ENCODE measurements at regions not wholly inside any gene's neighbourhood (a gene's known extent, or its start where the extent isn't known, plus 50 kb on each side); places are given as distances from the start of the nearest gene placed in this dataset.
A peak's percentile ranks its signal among the peaks of the same experiment; 100 is the strongest.
"Not testable (repeated sequence)": the region's sequence is repeated elsewhere in the genome, so short reads cannot be mapped to it uniquely, and the experiment has no call there.

DNA sequence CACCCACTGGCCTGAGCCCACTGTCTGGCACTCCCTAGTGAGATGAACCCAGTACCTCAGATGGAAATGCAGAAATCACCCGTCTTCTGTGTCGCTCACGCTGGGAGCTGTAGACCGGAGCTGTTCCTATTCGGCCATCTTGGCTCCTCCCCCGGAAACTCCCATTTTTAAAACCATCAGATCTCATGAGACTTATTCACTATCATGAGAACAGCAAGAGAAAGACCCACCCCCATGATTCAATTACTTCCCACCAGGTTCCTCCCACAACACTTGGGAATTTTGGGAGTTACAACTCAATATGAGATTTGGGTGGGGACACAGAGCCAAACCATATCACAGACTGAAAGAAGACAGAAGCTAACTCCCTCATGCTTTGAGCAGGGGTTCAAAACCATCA lies 134.5 kb downstream of the SLC39A8 start:
- not testable (repeated sequence) for DNase-seq

DNA sequence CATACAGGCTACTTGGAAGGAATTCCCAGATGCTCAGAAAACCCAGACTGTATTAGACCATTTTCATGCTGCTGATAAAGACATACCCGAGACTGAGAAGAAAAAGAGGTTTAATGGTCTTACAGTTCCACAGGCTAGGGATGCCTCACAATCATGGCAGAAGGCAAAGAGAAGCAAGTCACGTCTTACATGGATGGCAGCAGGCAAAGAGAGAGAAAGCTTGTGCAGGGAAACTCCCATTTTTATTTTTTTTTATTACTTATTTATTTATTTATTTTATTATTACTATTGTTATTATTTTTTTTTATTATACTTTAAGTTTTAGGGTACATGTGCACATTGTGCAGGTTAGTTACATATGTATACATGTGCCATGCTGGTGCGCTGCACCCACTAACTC lies 140.6 kb downstream of the SLC39A8 start:
- not testable (repeated sequence) for DNase-seq

DNA sequence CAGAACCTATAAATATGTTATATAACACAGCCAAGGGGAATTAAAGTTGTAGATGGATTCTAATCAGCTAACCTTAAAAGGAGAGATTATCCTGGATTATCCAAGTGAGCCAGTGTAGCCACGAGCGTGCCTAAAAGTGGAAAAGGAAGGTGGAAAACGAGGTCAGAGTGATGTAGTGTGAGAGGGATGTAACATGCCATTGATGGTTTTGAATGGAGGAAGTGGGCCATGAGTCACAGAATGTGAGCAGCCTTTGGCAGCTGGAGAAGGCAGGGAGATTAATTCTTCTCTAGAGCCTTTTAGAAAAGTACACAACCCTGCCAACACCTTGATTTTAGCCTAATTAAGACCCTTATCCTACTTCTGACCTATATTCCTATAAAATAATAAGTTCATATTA lies 149.1 kb downstream of the SLC39A8 start:
- no peak for DNase-seq

DNA sequence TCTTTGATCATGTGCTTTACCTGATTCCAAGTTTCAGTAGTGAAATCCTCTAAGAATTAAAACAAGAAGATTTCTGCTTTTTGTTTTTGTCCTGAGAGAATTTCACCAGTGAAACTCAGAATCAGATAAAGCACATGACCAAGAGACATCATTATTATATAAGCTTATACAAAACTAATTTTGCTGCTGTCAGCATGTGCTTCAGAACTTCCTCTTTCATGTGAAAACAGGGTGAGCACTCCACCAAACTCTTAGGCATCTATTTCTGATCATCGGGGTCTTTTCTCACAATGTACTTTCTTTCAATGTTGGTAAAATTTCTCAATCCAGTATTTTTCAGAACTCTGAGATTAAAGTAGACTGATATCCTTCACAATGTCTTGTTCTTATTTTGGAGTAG lies 152.1 kb downstream of the SLC39A8 start:
- no peak for TF ChIP-seq GATA1 (IDR thresholded peaks at IDR 0.05; ENCODE audit: low read depth, low read length)
- DNase-seq, result no peak

More for the DNA sequence above, 149.1 kb downstream of the SLC39A8 start:
- TF ChIP-seq GATA1 (IDR thresholded peaks at IDR 0.05; ENCODE audit: low read depth, low read length) (no peak), POLR2A (IDR thresholded peaks at IDR 0.05; ENCODE audit: low read length) (no peak)

DNA sequence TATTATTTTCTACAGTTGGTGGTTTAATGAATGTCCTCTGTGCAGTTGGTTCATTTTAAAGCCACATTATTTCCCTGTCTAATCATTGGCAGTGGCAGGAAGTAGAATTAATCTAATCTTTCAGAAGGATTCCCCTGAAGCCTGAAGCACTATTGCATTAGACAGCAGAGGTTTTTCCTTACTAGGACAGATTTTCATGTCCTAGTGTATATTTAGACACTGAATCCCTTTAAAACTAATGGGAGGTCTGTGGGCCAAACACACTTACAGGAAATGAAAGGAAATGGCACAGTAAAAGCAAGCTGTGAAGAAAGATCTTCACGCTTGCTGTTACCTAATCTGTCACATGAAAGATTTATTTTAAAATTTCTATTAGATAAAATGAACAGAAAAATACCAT lies 165.2 kb downstream of the SLC39A8 start:
- TF ChIP-seq GATA1 (IDR thresholded peaks at IDR 0.05; ENCODE audit: low read depth, low read length), result no peak
- TF ChIP-seq POLR2A (IDR thresholded peaks at IDR 0.05; ENCODE audit: low read length), result no peak

DNA sequence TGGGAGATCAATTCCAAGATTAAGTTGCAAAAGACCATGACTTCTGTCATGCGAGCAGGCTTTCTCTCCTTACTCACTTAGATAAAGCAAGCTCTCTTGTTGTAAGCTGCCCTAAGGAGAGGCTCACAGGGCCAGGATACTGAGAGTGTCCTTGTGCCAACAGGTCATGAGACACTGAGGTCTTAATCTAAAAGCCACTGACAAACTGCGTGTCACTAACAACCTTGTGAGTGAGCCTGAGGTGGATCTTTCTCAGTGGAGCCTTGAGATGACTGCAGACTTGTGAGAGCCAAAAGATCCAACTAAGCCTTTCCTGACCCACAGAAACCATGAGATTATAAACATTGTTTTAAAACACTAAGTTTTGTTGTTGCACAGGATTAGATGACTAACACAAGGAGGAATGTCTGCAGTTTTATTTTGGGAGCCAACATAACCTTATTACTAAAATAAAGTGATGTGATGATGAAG lies 170.5 kb downstream of the SLC39A8 start:
- no peak for DNase-seq
- TF ChIP-seq POLR2A (IDR thresholded peaks at IDR 0.05; ENCODE audit: low read length) (no peak), GATA1 (IDR thresholded peaks at IDR 0.05; ENCODE audit: low read depth, low read length) (no peak)

More for the DNA sequence above, 165.2 kb downstream of the SLC39A8 start:
- no peak for DNase-seq

DNA sequence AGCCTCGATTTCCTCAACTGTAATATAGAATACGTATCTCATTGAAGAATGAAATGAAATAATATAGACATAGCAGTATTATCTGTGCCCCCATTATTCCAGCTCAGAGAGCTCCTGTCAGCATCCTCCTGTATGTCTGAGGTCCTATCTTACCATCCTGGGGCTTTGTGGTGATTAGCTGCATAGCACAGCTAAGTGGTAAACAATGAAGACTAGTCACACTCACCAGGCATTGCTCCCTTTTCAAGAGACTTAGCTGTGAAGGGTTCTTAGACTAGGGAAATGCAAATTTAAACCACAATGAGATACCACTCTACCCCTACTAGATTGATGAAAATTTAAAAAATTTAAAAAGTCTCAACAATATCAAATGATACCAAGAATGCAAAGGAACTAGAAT lies 172.9 kb downstream of the SLC39A8 start:
- no peak for TF ChIP-seq GATA1 (IDR thresholded peaks at IDR 0.05; ENCODE audit: low read depth, low read length)
- TF ChIP-seq POLR2A (IDR thresholded peaks at IDR 0.05; ENCODE audit: low read length), result no peak
- DNase-seq, result no peak

DNA sequence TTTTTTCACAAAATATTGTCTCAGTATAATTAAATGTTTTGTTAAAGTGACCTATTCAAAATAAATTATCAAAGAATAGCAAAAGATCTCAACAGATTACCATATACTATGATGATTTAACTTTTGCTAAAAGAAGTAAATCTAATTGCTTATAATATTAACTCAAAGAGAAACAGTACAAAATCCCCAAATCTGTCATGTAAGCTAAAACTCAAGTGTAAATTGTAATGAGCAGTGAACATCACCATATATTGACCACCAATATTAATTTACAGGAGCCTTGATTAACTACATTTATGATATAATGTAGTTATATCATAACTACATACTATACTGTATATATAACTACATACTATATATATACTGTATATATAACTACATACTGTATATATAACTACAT lies 174.4 kb downstream of the SLC39A8 start:
- TF ChIP-seq POLR2A (IDR thresholded peaks at IDR 0.05; ENCODE audit: low read length), result no peak
- TF ChIP-seq GATA1 (IDR thresholded peaks at IDR 0.05; ENCODE audit: low read depth, low read length), result no peak
- no peak for DNase-seq

DNA sequence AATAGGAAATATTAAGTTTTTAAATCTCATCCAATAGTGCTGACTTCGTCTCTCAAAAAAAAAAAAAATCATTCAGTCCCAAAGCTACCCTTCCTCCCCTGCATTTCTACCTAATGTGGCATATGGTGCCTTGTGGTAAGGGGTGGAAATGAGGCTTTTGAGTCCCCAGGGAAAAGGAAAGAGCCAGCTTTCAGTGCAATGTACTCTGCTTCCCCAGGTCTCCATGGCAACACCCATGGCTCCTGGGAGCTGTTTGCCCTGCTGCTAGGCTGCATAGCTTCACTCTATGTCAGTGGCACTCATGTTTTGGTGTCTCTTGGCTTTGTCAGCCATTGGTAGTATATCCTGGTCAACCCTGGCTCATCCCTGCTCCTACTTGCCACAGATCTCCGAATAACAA lies 175.9 kb downstream of the SLC39A8 start:
- DNase-seq, result no peak

DNA sequence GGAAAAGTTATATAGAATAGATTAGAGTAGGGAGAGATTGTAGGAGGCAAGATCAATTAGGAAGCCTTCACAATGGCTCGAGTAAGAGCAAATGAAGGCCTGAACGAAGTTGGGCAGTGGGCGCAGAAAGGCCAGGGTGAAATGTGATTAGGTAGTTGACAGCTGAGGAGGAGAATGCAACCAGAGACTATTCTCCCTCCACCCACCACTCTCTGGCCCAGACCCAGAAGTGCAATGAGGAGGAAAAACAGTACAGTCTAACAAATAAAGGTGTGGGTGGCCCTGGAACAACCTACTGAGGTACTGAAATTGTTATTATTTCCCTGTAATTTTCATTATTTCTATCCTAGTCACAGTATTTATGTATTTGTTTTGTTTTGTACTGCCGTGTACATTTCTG lies 176.7 kb downstream of the SLC39A8 start:
- no peak for DNase-seq

More for the DNA sequence above, 175.9 kb downstream of the SLC39A8 start:
- TF ChIP-seq GATA1 (IDR thresholded peaks at IDR 0.05; ENCODE audit: low read depth, low read length), result no peak
- no peak for TF ChIP-seq POLR2A (IDR thresholded peaks at IDR 0.05; ENCODE audit: low read length)

DNA sequence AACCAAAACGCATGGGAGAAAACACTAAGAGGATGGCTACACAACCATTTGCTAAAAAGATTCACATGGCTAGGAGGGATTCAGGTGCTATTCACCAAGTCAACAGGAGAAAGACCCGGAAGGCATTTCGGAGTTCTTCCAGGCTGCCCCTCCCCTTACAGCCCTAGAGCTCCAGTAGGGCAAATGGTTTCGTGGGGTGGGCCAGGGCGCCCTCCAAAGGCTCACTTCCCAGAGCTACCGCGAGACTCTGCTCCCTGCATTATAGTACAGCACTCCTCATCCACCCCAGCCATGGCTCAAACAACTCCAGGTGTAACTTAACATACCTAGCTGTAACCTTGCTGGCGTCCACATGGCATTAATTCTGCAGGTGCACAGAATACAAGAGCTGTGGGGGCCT lies 179.7 kb downstream of the SLC39A8 start:
- no peak for DNase-seq
- TF ChIP-seq GATA1 (IDR thresholded peaks at IDR 0.05; ENCODE audit: low read depth, low read length), result no peak

More for the DNA sequence above, 176.7 kb downstream of the SLC39A8 start:
- TF ChIP-seq POLR2A (IDR thresholded peaks at IDR 0.05; ENCODE audit: low read length) (no peak), GATA1 (IDR thresholded peaks at IDR 0.05; ENCODE audit: low read depth, low read length) (no peak)

DNA sequence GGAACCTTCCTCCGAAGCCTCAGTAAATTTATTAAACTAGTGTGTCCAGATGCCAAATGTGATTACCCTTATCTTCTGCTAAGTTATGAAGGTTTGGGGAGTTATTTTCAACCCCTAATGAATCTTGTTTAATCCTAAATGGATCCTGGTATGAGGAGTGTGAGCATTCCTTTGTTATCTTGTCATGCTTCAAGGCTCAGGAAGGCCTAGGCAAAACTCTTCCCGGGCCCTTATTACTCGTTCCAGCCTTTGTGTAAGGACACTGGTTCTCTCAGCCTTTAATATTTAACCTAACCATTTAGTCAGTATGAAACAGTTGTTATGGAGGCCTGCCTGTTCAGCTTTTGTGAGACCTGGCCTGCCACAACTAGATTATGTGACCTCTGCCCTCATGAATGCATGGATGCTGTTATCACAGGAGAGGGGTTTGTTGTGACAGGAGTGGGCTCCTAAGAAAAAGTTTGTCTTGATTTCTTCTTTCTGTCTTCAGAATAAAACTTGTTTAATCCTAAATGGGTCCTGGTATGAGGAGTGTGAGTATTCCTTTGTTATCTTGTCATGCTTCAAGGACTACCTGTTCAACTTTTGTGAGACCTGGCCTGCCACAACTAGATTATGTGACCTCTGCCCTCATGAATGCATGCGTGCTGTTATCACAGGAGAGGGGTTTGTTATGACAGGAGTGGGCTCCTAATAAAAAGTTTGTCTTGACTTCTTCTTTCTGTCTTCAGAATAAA lies 181.7 kb downstream of the SLC39A8 start:
- DNase-seq, result peak in 1 of 2 experiments; percentile 28
- TF ChIP-seq POLR2A (IDR thresholded peaks at IDR 0.05; ENCODE audit: low read length) (no peak), GATA1 (IDR thresholded peaks at IDR 0.05; ENCODE audit: low read depth, low read length) (no peak)

DNA sequence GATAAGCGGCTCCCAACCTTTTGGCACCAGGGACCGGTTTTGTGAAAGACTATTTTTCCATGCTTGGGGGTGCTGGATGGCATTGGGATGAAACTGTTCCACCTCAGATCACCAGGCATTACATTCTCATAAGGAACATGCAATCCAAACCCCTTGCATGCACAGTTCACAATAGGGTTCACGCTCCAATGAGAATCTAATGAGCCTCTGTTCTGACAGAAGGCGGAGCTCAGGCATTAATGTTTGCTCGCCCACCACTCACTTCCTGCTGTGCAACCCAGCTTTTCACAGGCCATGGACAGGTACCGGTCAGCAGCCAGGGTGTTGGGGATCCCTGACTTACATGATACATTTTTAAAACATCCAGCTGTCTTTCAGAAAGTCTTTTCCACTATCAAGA lies 187.3 kb downstream of the SLC39A8 start:
- no peak for TF ChIP-seq GATA1 (IDR thresholded peaks at IDR 0.05; ENCODE audit: low read depth, low read length)
- TF ChIP-seq POLR2A (IDR thresholded peaks at IDR 0.05; ENCODE audit: low read length), result no peak
- no peak for DNase-seq

DNA sequence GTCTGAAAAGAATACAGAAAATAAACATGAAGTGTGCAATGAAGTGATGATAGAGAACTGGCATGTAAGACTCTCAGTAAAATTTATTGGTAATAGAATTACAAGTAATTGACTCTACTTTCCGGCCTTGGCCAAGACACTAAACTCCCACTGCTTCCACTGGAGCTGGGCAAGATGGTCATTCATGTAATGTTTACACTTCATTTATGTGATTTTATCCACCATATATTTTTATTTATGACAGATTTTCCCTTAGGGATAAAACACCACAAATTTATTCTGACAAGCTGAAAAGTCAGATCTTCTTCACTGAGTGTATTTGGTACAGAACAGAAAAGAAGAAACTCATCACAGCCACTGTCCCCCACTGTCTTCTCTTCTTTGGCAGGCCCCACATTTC lies 191.9 kb downstream of the SLC39A8 start:
- no peak for DNase-seq

DNA sequence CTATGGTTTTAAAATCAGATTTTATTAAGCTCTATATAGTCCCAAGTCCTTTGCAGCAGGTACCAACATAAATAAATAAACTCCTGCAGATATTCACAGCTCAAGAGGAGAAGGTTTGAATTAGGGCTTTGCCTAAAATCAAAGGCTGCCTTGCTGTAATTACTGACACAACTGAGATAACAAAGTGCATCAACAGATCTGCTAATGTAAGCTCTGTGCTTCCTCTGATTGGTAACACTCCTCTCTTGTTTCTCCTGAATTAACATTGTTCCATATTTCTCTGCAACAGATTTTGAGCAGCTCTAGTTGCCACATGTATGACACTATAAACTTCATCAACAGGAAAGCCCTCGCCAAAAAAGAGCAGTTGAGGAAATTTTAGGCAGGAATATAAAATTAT lies 193.6 kb downstream of the SLC39A8 start:
- no peak for DNase-seq
- no peak for TF ChIP-seq POLR2A (IDR thresholded peaks at IDR 0.05; ENCODE audit: low read length)
- no peak for TF ChIP-seq GATA1 (IDR thresholded peaks at IDR 0.05; ENCODE audit: low read depth, low read length)

More for the DNA sequence above, 191.9 kb downstream of the SLC39A8 start:
- no peak for TF ChIP-seq POLR2A (IDR thresholded peaks at IDR 0.05; ENCODE audit: low read length)

DNA sequence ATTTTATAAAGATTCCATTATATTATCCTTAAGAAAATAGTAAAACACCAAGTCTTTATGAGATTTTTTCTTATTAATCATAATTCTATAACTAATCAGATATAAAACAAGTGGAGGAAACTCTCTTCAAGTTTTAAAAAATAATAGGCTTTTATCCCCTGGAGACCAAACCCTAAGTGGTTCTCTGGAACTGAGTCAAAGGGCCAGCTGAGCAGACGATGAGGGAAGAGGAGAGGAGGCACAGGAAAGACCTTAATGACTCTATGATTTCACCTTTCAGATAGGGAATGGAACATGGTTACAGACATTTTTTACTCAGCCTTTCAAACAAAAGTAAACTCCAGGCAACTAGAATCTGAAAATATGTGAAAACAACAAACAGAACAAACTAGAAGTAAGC lies 201.8 kb downstream of the SLC39A8 start:
- TF ChIP-seq GATA1 (IDR thresholded peaks at IDR 0.05; ENCODE audit: low read depth, low read length) (no peak), POLR2A (IDR thresholded peaks at IDR 0.05; ENCODE audit: low read length) (no peak)
- DNase-seq, result no peak

Measured in erythroblast (primary cell).